Renal cortical epithelial cell (primary cell): ENCODE measurements at regions not wholly inside any gene's neighbourhood (a gene's known extent, or its start where the extent isn't known, plus 50 kb on each side); places are given as distances from the start of the nearest gene placed in this dataset.
"Not testable (repeated sequence)": the region's sequence is repeated elsewhere in the genome, so short reads cannot be mapped to it uniquely, and the experiment has no call there.

ENCODE experiments used
- DNase-seq: peaks from one replicate; pipeline ENCODE4 v3.0.0-alpha.2; 2011; ENCODE audit warnings: low read depth

DNA sequence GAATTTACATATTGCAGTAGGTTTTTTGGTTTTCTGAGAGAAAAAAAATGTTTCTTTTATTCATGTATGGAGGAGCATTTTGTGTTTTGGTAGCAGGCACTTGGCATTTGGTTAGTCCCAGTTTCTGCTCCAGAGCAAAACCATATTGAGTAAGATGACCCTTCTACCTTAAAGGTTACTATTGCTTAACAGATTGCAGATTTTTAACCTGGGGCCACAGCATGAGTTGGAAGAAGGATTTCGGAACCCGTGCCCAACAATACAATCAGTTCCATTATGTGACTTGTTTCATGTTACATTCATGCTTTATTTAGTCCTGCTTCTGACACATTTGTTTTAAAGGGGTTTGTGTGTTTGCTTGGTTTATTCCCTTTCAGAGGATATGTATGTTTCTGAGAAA is 496.3 kb downstream of the TFAP2B start:
- peak; percentile 27 for DNase-seq

DNA sequence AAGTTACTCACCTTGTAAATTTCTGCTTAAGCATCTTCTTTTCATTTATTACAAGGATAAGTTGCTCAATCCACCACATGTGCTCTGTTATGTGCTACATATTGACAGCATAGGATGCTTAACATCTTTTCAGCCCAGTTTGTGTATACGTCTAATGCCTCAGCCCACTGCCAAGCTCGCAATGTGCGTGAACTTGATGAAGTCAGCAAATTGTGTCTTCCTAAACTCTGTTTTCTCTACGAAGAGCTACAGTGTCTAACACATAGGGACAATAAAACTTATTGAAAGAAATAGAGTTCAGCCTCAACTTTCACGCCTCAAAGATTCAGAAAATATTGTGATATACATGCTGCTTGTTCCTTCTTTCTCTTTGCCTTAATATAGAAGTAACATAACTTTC is 500.0 kb downstream of the TFAP2B start:
- no peak for DNase-seq

DNA sequence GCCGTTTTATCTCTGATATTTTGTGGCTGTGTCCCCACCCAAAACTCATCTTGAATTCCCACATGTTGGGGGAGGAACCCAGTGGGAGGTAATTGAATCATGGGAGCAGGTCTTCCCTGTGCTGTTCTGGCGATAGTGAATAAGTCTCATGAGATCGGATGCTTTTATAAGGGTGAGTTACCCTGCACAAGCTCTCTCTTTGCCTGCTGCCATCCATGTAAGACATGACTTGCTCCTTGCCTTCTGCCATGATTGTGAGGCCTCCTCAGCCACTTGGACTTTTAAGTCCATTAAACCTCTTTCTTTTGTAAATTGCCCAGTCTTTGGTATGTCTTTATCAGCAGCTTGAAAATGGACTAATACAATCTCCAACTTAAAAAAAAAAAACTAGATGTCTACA is 502.8 kb downstream of the TFAP2B start:
- DNase-seq = not testable (repeated sequence)

DNA sequence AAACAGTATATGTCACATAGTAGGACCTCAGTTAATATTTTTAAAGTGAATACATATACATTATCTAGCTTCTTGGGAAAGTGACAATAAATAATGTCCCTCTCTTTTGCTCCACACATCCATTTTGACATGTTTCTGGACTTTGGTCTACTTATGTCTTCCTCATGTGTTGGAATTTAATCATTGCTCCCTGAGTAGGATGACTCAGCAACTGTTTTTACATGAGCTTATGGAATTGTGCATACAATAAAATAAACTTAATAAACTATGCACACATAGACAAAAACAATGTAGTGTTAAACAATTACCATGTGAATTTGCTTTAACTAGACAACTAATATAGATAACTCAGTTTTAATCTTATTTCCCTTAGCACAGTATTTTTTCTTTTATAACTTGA is 503.8 kb downstream of the TFAP2B start:
- DNase-seq = peak; percentile 16

DNA sequence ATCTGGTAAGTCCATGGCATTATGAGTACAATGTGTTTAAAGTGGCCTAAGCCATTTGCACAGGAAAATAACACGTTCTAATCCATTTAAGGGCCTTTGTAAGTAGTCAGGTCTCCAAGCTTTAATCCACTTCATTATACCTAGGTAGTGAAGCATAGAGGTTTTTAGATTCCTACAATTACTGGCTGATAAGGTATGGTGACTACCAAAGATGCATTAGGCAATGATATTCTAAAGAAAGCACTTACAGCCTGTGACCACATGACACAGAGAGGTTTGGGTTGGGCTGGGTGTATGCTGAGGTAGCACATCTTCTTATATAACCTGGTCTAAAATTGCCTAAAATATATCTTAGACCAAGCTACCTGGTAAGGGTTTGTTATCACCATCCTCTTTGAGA is 504.4 kb downstream of the TFAP2B start:
- no peak for DNase-seq

DNA sequence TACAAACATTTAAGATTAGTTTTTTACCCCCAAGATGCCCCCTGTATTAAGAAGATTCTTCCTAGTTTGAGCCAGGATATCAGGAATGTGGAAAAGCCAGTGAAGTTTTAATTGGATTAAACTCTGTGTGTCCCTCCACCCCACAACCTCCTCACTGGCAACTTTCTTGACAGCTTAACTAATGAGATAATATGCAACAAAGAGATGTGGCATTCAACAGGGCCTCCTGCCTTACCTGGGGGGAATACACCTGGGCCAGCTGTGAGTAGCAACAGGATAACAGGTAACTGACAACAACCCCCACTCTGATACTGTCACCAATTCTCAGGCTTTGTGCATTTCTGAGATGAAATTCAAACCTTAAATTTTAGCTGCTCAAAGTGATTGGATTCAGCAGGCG is 512.3 kb downstream of the TFAP2B start:
- no peak for DNase-seq

DNA sequence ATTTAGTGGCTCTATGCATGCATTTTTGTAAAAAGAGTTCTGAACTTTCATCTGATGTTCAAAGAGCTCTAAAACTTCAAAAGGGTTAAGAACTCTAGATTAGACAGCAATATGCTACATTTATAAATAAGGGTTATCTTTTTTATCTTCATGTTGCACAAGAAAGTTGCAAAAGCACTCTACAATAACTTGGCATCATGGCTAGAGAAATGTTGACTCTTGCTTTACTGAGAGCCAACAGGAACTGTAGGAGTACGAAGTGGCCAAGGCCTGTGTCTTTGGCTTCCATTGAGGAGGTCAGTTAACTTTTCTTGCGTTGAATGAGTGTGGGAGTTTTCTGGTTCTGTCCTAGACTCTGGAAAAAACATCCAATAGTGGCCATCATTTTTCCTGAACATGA is 516.9 kb downstream of the TFAP2B start:
- no peak for DNase-seq

DNA sequence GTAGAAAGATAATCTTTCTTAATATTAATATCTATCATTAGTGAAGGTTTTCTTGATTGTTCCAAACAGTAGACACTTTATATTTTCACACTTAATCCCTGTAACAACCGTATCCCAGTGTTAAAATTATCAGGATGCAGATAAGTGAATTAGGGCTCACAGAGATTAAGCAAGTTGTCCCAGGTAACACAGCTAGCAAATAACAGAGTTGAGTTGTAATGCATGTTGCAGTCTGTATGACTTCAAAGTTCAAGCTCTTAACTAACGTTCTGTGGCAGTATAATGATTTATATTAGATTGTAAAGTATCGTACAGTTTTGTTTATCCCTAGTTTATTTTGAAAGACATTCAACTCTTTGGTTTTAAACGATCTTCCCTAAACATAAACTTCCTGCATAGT is 517.5 kb downstream of the TFAP2B start:
- no peak for DNase-seq

DNA sequence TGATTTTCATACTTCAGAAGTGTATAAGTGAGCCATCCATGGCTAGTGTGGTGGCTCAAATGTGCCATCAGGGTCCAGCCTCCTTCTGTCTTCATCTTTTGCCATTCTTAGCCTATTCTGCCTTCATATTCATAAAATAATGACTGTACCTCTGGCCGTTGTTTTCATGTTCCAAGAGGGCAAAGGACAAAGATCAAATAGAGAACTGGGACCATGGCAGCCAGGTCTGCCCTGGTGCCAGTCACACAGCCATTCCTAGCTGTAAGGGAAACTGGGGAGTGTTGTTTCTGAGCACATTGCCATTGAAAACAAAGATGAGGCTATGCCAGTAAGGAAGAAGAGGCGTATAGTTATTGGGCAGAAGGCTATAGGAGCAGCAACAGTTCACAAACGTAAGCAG is 518.6 kb downstream of the TFAP2B start:
- DNase-seq = no peak

DNA sequence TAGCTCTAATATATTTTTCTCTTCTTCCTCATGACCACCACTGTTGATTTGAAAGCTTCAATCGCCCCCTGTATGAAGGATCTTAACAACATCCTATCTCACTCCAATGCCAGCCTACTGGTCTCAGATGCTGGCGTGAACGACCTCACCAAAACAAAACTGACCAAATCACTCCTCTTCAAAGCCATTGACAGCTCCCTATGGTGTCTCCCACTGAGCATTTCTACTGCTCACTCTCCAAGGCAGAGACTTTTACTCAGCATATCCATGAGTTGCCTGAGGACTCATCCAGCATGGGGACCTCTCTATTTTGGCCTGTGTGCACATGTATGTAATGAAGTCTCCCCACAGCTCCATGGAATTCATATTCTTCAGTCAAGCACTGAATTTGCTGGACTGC is 520.4 kb downstream of the TFAP2B start:
- DNase-seq = no peak

DNA sequence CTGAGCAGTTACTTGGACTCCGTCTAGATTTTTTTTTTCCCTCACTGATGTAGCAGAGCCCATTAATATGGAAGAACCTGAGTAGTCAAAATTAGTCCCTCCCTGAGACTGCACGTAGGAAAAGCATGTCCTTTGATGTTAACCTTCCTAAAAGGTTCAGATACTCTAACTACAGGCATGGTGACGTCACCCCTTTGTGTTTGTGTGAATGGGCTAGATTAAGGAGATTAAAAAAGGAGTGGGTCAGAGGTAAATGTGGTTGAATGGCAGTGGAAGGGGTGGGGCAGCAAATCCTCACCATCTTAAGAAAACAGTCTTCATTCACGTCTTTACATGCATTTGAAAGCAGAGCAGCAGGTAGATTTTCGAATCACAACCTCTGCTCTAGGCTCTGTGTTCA is 521.1 kb downstream of the TFAP2B start:
- DNase-seq = peak; percentile 2

DNA sequence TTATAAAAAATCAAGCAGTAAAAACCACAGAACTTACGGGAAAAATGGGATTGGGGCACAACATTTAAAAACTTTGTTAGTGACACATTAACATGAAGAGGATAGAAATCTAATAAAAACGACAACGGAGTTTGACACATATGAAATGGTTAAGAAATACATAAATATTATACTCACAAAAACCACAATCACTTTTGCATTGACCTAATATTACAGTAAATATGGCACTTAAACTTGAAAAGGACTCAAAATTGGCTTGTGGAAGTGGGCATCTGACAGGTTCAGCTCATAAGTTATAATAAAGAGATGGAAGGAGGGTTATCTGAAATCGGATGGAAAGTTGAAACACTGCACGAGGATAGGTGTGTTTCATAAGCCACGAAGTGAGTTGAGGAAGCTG is 523.7 kb downstream of the TFAP2B start:
- DNase-seq = no peak

DNA sequence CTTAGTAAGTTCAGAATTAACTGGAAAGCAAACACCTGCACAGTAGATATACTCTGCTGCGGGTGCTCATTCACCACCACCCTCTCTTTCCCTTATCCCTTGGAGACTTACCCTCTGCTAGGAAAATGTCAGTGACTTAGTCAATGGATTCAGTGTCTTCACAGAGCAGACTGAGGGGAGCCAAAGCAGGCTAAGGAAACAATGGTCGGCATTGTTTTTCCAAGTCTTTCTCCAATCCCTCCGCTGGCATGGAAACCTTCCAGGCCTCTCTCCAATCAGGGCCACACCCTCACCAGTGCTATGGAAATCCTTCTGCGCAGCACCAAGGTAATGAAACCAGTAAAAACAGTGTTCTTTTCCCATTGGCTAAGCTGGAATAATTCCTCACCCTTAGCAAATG is 531.2 kb downstream of the TFAP2B start:
- DNase-seq = no peak

DNA sequence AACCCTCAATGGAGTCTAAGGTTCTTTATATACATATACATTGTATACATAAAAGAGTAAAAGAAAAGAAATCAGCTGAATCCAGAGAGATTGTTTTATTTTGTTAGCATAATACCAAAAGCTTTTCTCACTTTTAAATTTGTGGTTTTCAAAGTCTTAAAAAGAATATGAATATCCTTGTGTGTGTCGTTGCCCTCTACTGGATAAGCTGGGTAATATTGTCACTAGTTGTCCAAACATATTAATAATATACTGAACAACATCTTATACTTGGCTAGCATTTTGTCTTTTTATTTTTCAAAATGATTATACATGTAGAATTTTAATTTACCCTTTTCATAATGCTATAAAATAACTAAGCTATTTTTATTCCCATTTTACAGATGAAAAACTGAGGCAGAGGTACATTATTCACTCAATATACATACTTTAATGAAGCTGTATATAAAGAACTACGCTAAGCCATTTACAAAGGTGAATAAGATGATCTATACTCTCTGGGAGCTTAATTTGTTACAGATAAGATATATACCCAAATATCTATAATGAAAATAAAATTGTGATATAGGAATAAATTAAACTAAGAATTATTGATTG is 531.7 kb downstream of the TFAP2B start:
- peak; percentile 40 for DNase-seq

DNA sequence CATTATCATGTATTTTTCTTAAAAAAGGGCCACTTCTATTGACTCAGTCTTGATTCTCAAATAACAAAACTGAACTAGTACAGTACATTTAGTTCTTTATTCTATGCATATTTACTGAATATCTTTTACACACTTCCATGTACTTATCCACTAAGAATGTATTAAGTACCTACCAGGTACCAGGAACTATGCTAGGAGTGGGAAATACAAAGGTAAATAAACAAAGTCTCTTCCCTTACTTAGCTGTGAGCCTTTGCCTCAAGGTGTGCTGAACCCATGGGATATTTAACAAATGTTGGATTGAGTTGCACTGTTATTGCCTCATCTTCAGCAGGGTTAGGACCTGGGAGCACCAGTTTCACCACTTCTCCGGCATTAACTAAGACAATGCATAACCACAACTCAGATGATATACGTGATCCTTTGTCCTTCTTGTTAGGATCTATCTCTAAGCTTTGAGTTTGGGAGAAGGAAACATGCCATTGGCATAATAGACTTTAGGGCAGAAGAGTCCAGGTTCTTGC is 533.9 kb downstream of the TFAP2B start:
- DNase-seq = peak; percentile 7

DNA sequence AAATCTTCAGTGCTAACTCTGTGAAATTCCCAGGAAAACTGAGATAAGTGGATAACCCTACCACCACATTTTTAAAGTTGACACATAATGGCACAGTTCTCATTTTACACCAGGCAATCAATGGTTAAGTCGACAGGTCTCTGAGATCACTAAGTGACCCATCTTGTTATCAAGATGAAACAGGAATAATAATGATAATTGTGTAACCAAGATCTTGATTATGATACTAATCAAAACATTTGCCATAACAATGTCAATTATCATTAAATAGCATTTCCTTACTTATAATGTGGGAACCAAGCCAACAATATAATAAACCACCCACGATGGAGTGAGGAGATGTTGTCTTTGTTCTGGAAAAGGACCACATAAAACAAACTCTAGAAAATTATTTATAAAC is 541.6 kb downstream of the TFAP2B start:
- DNase-seq = no peak

DNA sequence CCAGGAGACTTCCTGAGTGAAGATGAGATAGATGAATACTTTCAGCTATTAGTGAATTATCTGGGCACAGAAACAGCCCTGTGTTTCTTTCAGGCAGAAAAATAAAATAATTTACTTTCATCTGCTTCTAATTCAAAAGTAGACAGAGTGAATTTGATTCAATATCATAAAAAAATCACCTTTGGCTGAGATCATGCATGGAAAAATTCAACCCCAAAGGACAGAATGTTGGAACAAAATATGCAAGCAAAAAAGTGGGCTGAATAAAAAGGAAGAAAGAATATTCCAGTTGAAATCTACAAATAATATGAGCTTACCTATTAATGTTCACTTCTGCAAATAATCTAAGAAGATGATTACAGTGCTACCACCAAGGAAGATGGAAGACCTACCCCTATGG is 546.9 kb downstream of the TFAP2B start:
- DNase-seq = no peak

DNA sequence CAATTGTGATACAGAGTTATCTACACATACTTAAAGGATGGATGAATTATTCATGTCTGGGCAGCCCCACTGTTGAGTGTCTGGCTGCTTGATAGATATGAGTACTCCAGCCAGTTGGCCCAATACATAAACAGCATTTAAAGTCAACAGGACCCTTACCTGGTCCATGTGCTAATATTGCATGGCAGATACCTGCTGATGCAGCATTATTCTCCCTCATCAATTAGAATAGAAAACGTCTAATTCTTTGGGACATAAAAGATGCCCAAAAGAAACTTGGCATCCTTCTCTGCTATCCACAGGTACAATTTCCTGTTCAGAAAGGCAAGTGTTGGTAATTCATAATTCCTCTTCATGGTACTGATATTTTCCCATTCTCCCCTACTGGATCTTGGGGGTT is 550.8 kb downstream of the TFAP2B start:
- no peak for DNase-seq

DNA sequence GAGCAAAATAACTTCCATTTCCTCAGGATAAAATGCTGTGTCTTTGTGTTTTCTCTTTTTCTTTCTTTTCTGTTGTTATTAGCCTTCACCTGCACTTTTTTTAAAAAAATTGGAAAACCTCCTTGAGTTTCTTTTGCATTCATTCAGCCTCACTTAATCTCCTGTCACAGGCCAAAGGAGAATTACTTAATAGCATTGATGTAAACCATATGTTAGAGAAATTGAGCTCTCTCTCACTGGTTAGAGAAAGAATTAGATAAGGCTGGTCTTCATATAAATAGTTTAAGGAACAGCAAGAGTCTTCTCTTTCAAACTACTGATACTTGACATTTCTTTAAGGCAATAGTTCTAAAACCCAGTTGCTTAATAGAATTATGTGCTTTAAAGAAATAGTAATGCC is 564.2 kb downstream of the TFAP2B start:
- DNase-seq = no peak

DNA sequence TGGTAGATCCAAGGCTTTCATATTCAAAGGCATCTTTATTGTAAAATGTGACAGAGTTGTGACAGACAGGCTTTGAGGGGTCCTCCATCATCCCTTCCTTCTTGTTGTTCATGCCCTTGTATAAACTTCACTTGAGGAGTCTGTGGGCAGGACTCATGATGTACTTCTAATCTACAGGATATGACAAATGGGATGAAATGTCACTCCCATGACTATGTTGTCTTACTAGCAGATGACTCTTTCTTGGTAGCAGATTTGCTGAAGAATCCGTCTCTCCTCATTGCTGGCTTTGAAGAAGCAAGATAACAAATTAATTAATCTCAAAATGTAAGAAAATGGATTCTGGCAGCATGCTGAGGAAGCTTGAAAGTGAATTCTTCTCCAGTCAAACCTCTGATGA is 566.1 kb downstream of the TFAP2B start:
- no peak for DNase-seq

DNA sequence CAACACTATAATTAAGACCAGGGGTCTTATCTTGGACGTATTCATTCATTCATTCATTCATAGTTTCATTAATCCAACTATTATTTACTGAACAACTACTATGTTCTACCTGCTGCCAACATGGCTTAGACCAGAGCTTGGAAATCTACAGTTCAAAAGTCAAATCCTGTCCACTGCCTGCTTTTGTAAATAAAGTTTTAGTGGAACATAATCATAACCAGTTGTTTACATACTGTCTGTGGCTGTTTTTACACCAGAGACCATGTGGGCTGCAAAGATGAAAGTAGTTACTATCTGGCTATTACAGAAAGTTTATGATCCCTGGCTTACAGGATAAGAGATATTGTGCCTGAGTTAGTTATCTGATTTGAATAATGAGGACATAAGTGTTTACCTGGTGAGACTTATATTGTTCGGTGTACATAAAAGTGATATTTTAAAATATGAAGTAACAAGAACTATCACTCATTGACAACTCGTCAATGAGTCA is 567.7 kb downstream of the TFAP2B start:
- no peak for DNase-seq

DNA sequence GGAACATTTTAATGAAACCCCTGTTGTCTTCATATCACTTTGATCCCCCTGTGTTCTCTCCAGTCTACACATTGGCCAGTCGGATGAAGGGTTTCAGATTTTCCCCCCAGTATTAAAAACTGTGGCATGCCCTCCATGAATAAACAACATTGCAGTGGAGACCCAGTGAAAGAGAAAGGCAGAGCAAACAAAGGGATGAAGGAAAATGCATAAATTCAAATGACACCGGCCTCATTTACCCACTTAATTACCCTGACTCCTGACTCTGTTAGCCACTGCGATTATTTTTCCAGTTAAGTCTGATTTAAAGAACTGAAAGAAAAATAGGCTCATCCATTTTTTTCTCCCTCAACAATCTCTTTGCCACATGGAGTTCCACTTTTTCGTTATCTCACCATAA is 569.2 kb downstream of the TFAP2B start:
- DNase-seq = no peak

DNA sequence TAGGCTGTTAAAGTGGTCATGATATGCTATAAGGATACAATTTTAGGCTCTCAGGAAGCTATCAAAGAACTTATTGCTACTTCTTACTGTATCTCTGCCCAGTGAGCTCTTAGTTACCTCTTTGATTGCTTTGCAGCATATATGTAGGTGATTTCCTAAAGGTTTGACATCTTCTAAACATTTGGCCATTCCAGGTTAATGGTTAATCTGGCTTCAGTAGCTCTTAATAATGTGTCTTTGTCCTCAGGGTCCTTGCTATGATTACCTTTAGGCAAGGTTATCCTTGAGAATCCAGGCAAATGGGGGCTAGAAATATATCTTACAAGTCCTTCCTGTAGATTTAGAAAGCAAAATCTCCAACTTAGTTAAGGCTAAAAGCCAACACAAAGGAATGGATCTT is 575.4 kb downstream of the TFAP2B start:
- DNase-seq = peak; percentile 9

DNA sequence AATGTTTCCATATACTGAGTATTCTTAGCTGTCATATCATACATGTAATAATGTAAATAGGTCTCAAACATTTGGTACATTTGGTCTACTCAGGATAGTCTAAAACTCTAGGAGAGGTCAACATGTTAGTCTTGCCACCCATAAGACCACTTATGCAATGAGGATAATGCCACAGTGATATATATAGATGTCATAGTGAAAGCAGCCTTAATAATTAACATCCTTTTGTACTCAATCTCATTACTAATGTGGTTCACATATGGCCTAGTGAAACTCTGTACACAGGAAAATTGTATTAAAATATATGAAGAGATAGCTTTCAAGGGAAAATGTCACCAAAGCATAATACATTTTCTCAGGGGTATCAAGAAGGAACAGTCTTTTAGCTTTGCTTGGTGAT is 577.9 kb downstream of the TFAP2B start:
- no peak for DNase-seq
